Esophagus squamous epithelium (tissue), 4 donors: ENCODE measurements at regions not wholly inside any gene's neighbourhood (a gene's known extent, or its start where the extent isn't known, plus 50 kb on each side); places are given as distances from the start of the nearest gene placed in this dataset.

Experiments
- POLR2A ChIP-seq, 4 donors: fragments of 450-650 bp; IDR thresholded peaks; one replicate each; pipeline ENCODE4 v1.6.1; 2017; ENCODE audit warnings: antibody characterized with exemption in 4 of 4, mild to moderate bottlenecking in 4 of 4, moderate library complexity in 3 of 4
- TF ChIP-seq, protein P1 (sequence below), 6 experiments: fragments of 450-650 bp in 4 of 6; fragments of 200-600 bp in 2 of 6; sonication (generic) in 2 of 6; IDR thresholded peaks; one replicate each; pipeline ENCODE4 v1.5.1; 2016 to 2019; ENCODE audit warnings: antibody characterized with exemption in 6 of 6, mild to moderate bottlenecking in 4 of 6, moderate library complexity in 4 of 6

DNA sequence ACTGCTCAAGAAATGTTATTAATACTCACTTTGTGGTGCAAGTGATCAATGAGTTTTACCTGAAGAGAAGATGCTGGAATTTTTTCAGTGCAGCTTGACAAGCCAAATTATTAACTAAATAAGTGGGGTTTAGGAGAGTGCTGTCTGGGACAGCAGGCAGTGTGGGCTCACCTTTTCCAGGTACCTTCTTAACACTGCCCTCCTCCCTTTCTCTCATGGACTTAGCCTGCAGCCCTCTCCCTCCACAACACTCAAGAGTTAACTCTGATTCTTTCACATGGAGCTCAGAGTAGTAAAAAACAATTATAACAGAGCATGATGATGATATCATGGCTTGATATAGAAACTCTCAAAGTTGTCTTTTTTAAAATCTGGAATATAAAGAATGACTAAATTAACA, 404.8 kb upstream of the SLC30A5 start:
- TF ChIP-seq, protein P1, sequence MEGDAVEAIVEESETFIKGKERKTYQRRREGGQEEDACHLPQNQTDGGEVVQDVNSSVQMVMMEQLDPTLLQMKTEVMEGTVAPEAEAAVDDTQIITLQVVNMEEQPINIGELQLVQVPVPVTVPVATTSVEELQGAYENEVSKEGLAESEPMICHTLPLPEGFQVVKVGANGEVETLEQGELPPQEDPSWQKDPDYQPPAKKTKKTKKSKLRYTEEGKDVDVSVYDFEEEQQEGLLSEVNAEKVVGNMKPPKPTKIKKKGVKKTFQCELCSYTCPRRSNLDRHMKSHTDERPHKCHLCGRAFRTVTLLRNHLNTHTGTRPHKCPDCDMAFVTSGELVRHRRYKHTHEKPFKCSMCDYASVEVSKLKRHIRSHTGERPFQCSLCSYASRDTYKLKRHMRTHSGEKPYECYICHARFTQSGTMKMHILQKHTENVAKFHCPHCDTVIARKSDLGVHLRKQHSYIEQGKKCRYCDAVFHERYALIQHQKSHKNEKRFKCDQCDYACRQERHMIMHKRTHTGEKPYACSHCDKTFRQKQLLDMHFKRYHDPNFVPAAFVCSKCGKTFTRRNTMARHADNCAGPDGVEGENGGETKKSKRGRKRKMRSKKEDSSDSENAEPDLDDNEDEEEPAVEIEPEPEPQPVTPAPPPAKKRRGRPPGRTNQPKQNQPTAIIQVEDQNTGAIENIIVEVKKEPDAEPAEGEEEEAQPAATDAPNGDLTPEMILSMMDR (IDR thresholded peaks at IDR 0.05) = no peak
- no peak for TF ChIP-seq POLR2A (IDR thresholded peaks at IDR 0.05)
